NCI-H2029 treated with DMSO at 0.1 percent for 48 hours (cell line): ENCODE measurements at regions not wholly inside any gene's neighbourhood (a gene's known extent, or its start where the extent isn't known, plus 50 kb on each side); places are given as distances from the start of the nearest gene placed in this dataset.

ENCODE experiments used
- DNase-seq: peaks from one replicate; lab custom pipeline; 2025; lab: John Stamatoyannopoulos, UW

GRCh38 chr4:145234091-145234706 lies 53.8 kb upstream of the OTUD4 start:
- peak; percentile 32 for DNase-seq

- DNase-seq = no peak
Measured at GRCh38 chr4:145231906-145232700, 51.7 kb upstream of the OTUD4 start.

GRCh38 chr4:145230726-145231125 lies 50.3 kb upstream of the OTUD4 start:
- DNase-seq = no peak
